ENCODE measurements at regions not wholly inside any gene's neighbourhood (a gene's known extent, or its start where the extent isn't known, plus 50 kb on each side); places are given as distances from the start of the nearest gene placed in this dataset.

DNA sequence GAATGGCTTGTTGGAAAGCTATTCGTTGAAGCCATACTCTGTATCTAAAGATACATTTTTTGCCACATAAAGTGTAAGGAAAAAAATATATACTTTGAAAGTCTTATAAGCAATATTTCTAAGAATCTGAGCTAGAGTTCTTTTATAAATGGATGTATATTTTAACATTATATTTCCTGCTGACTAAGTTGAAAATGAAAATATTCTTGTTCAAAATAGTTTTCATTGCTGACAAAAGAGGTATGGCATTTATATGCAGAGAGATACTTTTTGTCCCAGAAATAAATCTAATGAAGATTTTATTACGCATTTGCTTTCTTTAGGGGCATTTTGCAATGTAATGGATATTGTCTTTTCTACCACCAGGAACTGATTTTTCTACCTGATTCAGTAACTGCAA, 834.9 kb downstream of the LRFN5 start:
- Histone ChIP-seq H3K9me3 (no peaks in the 10 kb centered on the region), H3K36me3 (no peaks in the 10 kb centered on the region), H3K4me3 (no peak overlapping the region), H3K4me1 (no peaks in the 10 kb centered on the region), H3K27ac (no peak overlapping the region), H3K27me3 (no peaks in the 10 kb centered on the region)
- no peak for DNase-seq (ENCODE audit: low spot score in 2 of 2)
- 80 to 86% methylated on average over 2 of the region's 2 CpGs for whole genome bisulfite sequencing, 2 donors
- TF ChIP-seq CTCF (IDR thresholded peaks at IDR 0.05) (no peak), POLR2A (IDR thresholded peaks at IDR 0.05) (no peak), EP300 (IDR thresholded peaks at IDR 0.05) (no peak)

GRCh38 chr14:42437809-42438208, 831.1 kb downstream of the LRFN5 start:
- TF ChIP-seq POLR2A (IDR thresholded peaks at IDR 0.05) (no peak), CTCF (IDR thresholded peaks at IDR 0.05) (no peak), EP300 (IDR thresholded peaks at IDR 0.05) (no peak)
- no peak for DNase-seq (ENCODE audit: low spot score in 2 of 2)
- no peaks in the 10 kb centered on the region for H3K36me3 ChIP-seq
- H3K9me3 ChIP-seq = peaks cover 0 to 3% (median 0%) of the 10 kb centered on the region in 4 donors
- no peak overlapping the region for H3K4me3 ChIP-seq
- 83 to 88% methylated on average over 5 of the region's 5 CpGs for WGBS, 2 donors
- no peaks in the 10 kb centered on the region for H3K4me1 ChIP-seq
- H3K27ac ChIP-seq = no peak overlapping the region
- H3K27me3 ChIP-seq = no peaks in the 10 kb centered on the region

GRCh38 chr14:42429401-42429800, 822.7 kb downstream of the LRFN5 start:
- Histone ChIP-seq H3K9me3 (no peaks in the 10 kb centered on the region), H3K27me3 (no peaks in the 10 kb centered on the region), H3K36me3 (no peaks in the 10 kb centered on the region), H3K27ac (no peak overlapping the region), H3K4me3 (no peak overlapping the region), H3K4me1 (no peaks in the 10 kb centered on the region)
- TF ChIP-seq POLR2A (IDR thresholded peaks at IDR 0.05) (no peak), CTCF (IDR thresholded peaks at IDR 0.05) (no peak), EP300 (IDR thresholded peaks at IDR 0.05) (no peak)
- WGBS, 2 donors = 49 to 53% methylated on average over 2 of the region's 2 CpGs
- no peak for DNase-seq (ENCODE audit: low spot score in 2 of 2)

DNA sequence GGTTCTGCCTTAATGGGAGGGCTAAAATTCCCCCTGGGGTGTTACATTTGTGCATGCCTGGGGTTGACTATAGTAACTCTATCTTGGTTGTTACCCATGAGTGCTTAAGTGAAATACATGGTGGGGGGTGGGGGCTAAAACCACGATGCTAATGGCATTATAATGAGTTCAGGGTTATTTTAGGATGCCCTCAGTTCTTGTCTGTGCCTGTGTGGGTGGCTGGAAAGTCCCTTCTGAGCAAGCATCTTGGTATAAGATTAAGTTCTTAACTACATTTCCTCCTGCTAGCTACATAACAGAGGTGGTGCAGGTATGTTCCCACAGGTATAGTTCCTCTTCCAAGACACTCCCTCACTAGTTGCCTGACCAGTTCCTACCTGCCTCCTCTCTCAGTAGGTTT, 822.3 kb downstream of the LRFN5 start:
- no peaks in the 10 kb centered on the region for H3K4me1 ChIP-seq
- no peaks in the 10 kb centered on the region for H3K9me3 ChIP-seq
- 9 to 13% methylated on average over 1 of the region's 1 CpG for WGBS, 2 donors
- no peak overlapping the region for H3K4me3 ChIP-seq
- TF ChIP-seq POLR2A (IDR thresholded peaks at IDR 0.05) = no peak
- no peak for TF ChIP-seq EP300 (IDR thresholded peaks at IDR 0.05)
- TF ChIP-seq CTCF (IDR thresholded peaks at IDR 0.05) = no peak
- no peak overlapping the region for H3K27ac ChIP-seq
- H3K27me3 ChIP-seq = no peaks in the 10 kb centered on the region
- no peaks in the 10 kb centered on the region for H3K36me3 ChIP-seq
- no peak for DNase-seq (ENCODE audit: low spot score in 2 of 2)

GRCh38 chr14:42424501-42424900, 817.8 kb downstream of the LRFN5 start:
- no peak for TF ChIP-seq CTCF (IDR thresholded peaks at IDR 0.05)
- no peak for TF ChIP-seq POLR2A (IDR thresholded peaks at IDR 0.05)
- TF ChIP-seq EP300 (IDR thresholded peaks at IDR 0.05) = no peak
- Histone ChIP-seq H3K27ac (no peak overlapping the region), H3K27me3 (no peaks in the 10 kb centered on the region), H3K9me3 (no peaks in the 10 kb centered on the region), H3K4me3 (no peak overlapping the region), H3K36me3 (no peaks in the 10 kb centered on the region), H3K4me1 (no peaks in the 10 kb centered on the region)
- DNase-seq (ENCODE audit: low spot score in 2 of 2) = no peak
